SJCRH30 (cell line): ENCODE measurements at regions not wholly inside any gene's neighbourhood (a gene's known extent, or its start where the extent isn't known, plus 50 kb on each side); places are given as distances from the start of the nearest gene placed in this dataset.

Source experiments
- DNase-seq, 2 experiments: peaks; one replicate each; pipeline ENCODE4 v3.0.0-alpha.2; 2015 to 2020
- H3K27ac ChIP-seq: fragments of 250-450 bp; sonication (Bioruptor Pico); 2 replicates; pipeline ENCODE4 v1.5.1; 2020; ENCODE audit warnings: mild to moderate bottlenecking, moderate library complexity
- H3K27me3 ChIP-seq: fragments of 250-450 bp; sonication (Bioruptor Pico); 2 replicates; pipeline ENCODE4 v1.5.1; 2020; ENCODE audit warnings: mild to moderate bottlenecking, moderate library complexity
- H3K36me3 ChIP-seq: fragments of 250-450 bp; sonication (Bioruptor Pico); 2 replicates; pipeline ENCODE4 v1.5.1; 2020; ENCODE audit warnings: mild to moderate bottlenecking, moderate library complexity
- H3K4me1 ChIP-seq: fragments of 250-450 bp; sonication (Bioruptor Pico); 2 replicates; pipeline ENCODE4 v1.5.1; 2020; ENCODE audit warnings: mild to moderate bottlenecking, moderate library complexity
- H3K4me3 ChIP-seq: fragments of 250-450 bp; sonication (Bioruptor Pico); 2 replicates; pipeline ENCODE4 v1.5.1; 2020; ENCODE audit warnings: mild to moderate bottlenecking, moderate library complexity
- H3K9me3 ChIP-seq: fragments of 250-450 bp; sonication (Bioruptor Pico); replicated peaks from 2 replicates; pipeline ENCODE4 v1.5.1; 2020; ENCODE audit warnings: mild to moderate bottlenecking, moderate library complexity

DNA sequence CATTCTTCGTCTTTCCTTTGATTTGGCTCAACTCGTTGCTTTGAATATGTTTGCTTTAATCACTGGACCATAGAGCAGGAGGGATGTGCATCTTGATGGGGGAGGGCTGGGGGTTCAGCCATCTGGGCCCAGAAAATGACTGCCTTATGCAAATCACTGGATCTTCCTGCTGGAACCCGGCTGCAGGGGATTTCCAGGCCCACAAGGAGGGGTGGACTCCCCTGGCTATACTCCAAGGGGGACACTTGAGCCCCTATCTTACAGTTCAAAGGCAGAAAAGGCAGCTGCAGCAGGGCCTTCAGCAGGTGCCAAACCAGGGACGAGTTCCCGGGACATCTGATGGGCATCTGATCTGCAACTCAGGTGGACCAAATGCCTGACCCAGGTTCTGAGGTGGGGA is 122.5 kb downstream of the DICER1 start:
- Histone ChIP-seq H3K9me3 (no peaks in the 10 kb centered on the region; the same call in 1 of the 2 replicates), H3K4me1 (no peaks in the 10 kb centered on the region), H3K36me3 (no peaks in the 10 kb centered on the region), H3K4me3 (no peak overlapping the region), H3K27ac (no peak overlapping the region), H3K27me3 (no peaks in the 10 kb centered on the region)
- no peak for DNase-seq

DNA sequence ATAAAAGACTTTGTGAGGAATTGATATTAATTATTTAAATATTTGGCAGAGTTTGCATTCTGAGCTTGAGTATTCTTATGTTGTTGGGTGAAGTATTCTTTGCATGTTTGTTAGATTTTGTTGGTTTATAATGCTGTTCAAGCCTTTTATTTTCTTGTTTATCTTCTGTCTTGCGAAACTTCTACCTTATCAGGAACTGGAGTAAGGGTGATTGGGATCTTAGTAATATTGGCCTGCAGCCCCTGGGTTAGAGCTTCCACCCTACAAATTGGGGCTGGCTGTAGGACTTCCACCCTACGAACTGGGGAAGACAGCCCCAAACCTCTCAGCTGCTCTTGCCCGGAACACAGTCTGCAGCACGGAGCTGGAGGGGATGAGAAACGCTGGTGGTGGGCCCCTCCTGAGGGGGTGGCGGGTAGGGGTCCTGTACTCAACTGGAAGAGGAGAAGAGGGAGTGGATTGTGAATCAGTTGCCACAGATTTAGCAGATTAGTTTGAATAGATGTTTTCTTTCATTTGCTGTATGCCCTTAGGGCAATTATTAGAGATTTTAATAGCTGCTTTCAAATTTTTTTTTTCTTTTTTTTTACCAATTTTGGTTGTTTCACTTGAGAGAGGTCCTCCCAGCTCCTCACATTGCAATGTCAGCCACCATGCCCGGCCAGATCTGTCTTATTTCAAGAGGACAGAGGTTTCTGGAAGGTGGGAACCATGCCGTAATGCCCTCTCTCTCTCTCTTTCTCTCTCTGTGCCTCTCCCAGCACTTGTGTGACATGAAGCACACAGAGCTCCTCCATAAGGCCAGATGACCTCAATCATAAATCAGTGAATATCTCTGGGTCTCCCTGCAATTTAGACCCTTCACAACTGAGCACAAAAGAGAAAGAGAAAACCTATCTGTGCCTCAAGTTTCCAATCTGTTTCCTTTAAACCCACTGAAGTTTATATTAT is 123.4 kb downstream of the DICER1 start:
- DNase-seq = no peak
- Histone ChIP-seq H3K9me3 (no peaks in the 10 kb centered on the region; the same call in 1 of the 2 replicates), H3K36me3 (no peaks in the 10 kb centered on the region), H3K4me1 (no peaks in the 10 kb centered on the region), H3K27me3 (no peaks in the 10 kb centered on the region), H3K4me3 (no peak overlapping the region), H3K27ac (no peak overlapping the region)

DNA sequence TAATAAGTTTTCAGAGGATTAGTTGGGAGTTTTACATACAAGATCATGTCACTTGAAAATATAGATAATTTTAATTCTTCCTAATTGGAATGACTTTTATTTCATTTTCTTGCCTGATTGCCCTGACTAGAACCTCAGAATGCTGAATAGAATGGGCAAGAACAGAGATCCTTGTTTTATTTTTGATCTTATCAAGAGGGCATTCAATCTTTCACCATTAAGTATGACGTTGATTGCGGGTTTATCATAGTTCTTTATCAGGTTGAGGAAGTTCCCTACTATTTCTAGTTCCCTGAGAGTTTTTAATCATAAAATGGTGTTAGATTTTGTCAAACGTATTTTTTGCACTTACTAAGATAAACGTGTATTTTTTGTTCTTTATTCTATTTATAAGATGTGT is 124.3 kb downstream of the DICER1 start:
- Histone ChIP-seq H3K4me3 (no peak overlapping the region), H3K36me3 (no peaks in the 10 kb centered on the region), H3K27ac (no peak overlapping the region), H3K4me1 (no peaks in the 10 kb centered on the region), H3K9me3 (no peaks in the 10 kb centered on the region; the same call in 1 of the 2 replicates), H3K27me3 (no peaks in the 10 kb centered on the region)
- no peak for DNase-seq

DNA sequence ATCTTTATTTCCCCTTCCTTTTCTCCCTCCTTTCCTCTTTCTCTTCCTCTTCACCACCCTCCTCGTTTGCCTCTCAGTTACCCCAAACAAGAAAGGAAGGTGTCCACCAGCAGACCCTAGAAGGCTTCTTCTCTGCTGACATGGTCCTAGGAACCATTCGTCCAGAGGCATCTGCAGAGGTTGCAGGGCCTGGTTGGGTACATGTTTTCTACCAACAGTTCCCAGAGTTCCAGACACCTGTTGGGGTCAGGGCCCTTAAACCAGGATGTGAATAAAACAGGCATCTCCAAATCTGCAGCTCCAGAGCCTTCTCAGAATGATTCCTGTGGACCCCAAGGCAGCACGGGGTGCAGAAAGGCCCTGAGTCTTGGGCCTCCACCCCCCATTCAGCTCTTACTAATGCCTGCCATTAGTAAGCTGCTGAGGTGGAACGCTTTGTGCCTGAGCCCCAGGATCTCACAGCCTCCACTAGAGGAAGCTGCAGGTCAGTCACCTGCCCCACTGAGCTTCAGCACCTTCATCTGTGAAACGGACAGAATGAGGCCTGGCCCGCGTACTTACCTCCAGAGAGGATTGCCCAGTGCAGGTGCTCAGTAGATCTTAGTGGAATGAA is 130.4 kb downstream of the DICER1 start:
- Histone ChIP-seq H3K9me3 (no peaks in the 10 kb centered on the region; the same call in 1 of the 2 replicates), H3K27me3 (no peaks in the 10 kb centered on the region), H3K4me1 (no peaks in the 10 kb centered on the region), H3K36me3 (no peaks in the 10 kb centered on the region), H3K27ac (no peak overlapping the region), H3K4me3 (no peak overlapping the region)
- no peak for DNase-seq

DNA sequence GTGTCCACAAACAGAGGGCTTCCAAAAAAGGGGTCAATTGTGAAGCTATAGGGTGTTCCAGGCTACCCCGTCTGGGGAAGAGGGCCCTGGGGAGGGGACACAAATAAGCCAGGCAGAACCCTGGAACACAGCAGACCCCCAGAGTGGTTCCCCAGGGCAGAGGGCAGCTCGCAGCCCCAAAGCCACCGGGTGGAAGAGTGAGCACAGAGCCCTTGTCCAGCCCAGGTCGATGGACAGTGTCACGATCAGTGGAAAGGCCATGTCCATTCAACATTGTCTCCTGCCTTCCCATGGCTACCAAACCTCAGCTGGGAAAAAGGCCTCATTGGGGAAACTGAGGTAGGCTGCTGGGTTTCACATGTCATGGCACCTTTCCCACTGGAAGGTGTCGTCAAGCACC is 131.4 kb downstream of the DICER1 start:
- Histone ChIP-seq H3K27me3 (no peaks in the 10 kb centered on the region), H3K4me3 (no peak overlapping the region), H3K4me1 (no peaks in the 10 kb centered on the region), H3K36me3 (no peaks in the 10 kb centered on the region), H3K9me3 (no peaks in the 10 kb centered on the region), H3K27ac (no peak overlapping the region)
- DNase-seq = no peak

DNA sequence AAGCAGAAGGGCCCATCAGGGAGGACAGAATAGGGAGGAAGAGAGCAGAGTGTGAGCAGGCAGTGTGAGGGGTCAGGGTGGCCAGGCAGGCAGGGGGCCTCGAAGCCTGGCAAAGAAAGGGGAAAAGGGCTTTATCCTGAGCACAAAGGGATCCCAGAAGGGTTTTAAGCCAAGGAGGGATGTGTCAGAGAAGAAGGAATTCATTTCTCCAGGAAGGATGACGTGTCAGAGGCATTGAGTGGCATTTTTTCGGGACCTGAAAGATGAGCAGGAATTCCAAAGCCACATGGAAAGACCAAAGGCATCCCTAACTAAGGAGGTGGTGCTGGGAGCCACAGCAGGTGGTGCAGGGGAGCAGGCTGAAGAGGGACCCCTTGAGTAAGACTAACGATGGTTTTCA is 132.1 kb downstream of the DICER1 start:
- Histone ChIP-seq H3K4me3 (no peak overlapping the region), H3K4me1 (no peaks in the 10 kb centered on the region), H3K27me3 (no peaks in the 10 kb centered on the region), H3K36me3 (no peaks in the 10 kb centered on the region), H3K27ac (no peak overlapping the region), H3K9me3 (no peaks in the 10 kb centered on the region)
- DNase-seq = no peak

DNA sequence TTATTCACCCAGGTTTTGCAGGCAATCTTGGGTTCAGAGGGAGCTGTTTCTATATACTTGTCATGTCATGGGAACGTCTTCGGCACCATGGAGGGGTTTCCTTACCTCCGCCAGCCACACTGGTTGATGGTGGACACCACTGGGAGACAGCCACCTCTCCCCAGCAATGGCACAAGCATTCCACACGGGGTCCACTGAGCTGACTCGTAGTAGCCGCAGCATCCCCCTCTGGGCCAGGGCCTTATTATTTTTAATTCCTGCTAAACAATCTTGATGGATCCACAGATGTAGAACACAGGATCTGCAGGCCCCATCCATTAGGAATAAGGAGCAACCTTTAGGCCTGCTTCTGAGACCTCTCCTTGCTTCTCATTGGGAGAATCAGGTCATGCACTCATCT is 132.9 kb downstream of the DICER1 start:
- no peaks in the 10 kb centered on the region for H3K4me1 ChIP-seq
- H3K36me3 ChIP-seq = no peaks in the 10 kb centered on the region
- DNase-seq = no peak
- no peak overlapping the region for H3K27ac ChIP-seq
- H3K27me3 ChIP-seq = no peaks in the 10 kb centered on the region
- H3K4me3 ChIP-seq = no peak overlapping the region
- H3K9me3 ChIP-seq = no peaks in the 10 kb centered on the region

DNA sequence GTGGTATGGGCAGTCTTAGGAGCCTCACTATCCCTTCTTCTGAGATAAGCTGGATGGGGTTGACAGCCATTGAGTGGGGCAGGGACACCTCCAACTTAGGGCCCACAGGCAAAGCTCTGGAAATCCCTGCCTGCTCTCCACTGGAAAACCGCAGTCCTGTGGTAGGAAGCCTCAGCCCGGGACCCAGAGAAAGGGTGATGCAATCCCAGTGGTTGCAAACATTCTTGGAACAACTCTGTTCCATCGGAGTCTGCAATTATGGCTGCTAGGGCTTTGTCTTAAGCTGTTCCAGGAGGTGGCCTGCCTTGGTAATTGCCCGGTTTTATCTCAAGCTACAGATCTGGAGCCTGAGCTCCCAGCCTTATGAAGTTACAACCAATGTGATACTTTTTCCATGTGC is 133.4 kb downstream of the DICER1 start:
- Histone ChIP-seq H3K27me3 (no peaks in the 10 kb centered on the region), H3K4me1 (no peaks in the 10 kb centered on the region), H3K9me3 (no peaks in the 10 kb centered on the region), H3K36me3 (no peaks in the 10 kb centered on the region), H3K27ac (no peak overlapping the region), H3K4me3 (no peak overlapping the region)
- DNase-seq = peak in 1 of 2 experiments; percentile 45

DNA sequence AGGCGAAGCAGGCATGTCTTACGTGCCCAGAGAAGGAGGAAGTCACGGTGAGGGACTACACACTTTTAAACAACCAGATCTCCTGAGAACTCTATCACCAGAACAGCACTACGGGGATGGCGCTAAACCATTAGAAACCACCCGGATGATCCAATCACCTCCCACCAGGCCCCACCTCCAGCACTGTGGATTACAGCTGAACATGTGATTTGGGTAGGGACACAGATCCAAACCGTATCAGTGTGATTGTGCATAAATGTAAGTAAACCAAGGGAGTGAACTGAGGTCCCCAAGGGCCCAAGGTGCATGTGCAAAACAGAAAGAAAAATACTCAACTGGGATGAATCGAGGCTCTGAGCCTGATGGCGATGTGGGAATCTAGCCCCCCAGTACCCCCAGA is 134.2 kb downstream of the DICER1 start:
- no peaks in the 10 kb centered on the region for H3K4me1 ChIP-seq
- DNase-seq = no peak
- H3K4me3 ChIP-seq = no peak overlapping the region
- H3K36me3 ChIP-seq = no peaks in the 10 kb centered on the region
- H3K9me3 ChIP-seq = no peaks in the 10 kb centered on the region
- no peaks in the 10 kb centered on the region for H3K27me3 ChIP-seq
- H3K27ac ChIP-seq = no peak overlapping the region

DNA sequence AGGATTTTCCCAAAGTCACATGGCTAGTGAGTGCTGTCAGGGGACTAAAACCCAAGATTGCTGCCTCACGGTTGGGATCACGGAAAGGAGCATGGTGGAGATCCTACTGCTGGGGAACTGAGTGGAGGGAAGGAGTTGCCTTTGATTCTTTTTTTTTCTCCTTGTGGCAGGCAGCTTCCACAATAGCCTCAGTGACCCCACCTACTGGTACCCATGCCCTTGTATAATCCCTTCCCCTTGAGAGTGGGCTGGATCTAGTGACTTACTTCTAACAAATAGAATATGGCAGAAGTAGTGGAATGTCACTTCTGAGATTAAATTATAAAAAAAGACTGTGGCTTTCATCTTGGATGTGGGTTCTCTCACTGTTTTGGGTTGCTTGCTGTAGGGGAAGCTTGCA is 135.7 kb downstream of the DICER1 start:
- no peak for DNase-seq
- H3K27ac ChIP-seq = no peak overlapping the region
- no peak overlapping the region for H3K4me3 ChIP-seq
- no peaks in the 10 kb centered on the region for H3K36me3 ChIP-seq
- H3K4me1 ChIP-seq = no peaks in the 10 kb centered on the region
- no peaks in the 10 kb centered on the region for H3K9me3 ChIP-seq
- no peaks in the 10 kb centered on the region for H3K27me3 ChIP-seq

DNA sequence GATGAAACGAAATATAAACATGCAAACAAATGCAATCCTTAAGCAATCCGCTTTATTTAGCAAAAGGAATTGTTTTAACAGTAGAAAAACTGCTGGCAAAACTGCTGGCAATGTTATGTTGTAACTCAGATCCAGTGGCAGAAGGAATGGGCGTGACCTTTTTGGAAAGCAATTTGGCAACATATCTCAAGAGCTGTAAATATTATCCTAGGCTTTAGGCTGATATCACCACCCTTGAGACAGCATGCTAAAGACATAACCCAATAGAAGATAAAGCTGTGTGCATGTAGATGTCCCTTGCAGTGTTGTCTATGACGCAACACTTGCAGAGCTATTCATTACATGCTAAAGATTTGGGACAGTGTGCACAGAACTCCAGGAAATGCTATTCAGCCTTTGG is 138.5 kb downstream of the DICER1 start:
- H3K4me1 ChIP-seq = no peaks in the 10 kb centered on the region
- no peak overlapping the region for H3K27ac ChIP-seq
- H3K9me3 ChIP-seq = no peaks in the 10 kb centered on the region
- no peaks in the 10 kb centered on the region for H3K27me3 ChIP-seq
- DNase-seq = no peak
- H3K36me3 ChIP-seq = no peaks in the 10 kb centered on the region
- H3K4me3 ChIP-seq = no peak overlapping the region

DNA sequence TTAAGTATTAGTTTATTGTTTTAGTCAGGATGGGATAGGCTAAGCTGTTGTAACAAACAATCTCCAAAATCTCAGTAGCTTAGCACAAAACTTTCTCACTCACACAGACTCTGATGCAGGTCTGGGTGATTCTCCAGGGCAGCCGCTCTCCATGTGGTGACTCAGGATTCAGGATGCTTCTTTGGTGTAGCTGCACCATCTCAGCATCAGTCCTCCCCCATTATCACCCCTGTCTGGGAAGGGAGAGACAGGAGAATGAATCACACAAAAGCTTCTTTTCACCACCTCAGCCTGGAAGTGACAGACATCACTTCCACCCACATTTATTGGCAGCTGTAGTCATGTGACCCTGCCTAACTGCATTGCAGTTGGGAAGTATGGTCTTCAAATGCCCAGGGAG is 142.3 kb downstream of the DICER1 start:
- Histone ChIP-seq H3K27ac (no peak overlapping the region), H3K4me1 (peaks cover 4% of the 10 kb centered on the region; the same call in 1 of the 2 replicates), H3K4me3 (no peak overlapping the region), H3K27me3 (no peaks in the 10 kb centered on the region), H3K36me3 (no peaks in the 10 kb centered on the region), H3K9me3 (no peaks in the 10 kb centered on the region)
- DNase-seq = no peak

DNA sequence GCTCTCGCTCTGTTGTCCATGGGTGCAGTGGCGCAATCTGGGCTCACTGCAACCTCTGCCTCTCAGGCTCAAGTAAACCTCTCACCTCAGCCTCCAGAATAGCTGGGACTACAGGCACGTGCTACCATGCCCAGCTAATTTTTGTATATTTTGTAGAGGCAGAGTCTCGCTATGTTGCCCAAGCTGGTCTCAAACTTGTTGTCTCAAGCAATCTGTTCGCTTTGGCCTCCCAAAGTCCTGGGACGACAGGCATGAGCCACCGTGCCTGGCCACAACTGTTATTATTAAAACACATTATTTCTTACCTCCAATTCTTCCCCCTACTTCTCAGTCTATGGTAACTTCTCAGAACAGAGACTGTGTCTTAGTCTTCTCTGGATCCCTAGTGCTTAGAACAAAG is 143.3 kb downstream of the DICER1 start:
- no peaks in the 10 kb centered on the region for H3K36me3 ChIP-seq
- H3K4me1 ChIP-seq = peaks cover 4% of the 10 kb centered on the region; the same call in 1 of the 2 replicates
- H3K9me3 ChIP-seq = no peaks in the 10 kb centered on the region
- no peak for DNase-seq
- H3K27me3 ChIP-seq = no peaks in the 10 kb centered on the region
- no peak overlapping the region for H3K27ac ChIP-seq
- H3K4me3 ChIP-seq = no peak overlapping the region

DNA sequence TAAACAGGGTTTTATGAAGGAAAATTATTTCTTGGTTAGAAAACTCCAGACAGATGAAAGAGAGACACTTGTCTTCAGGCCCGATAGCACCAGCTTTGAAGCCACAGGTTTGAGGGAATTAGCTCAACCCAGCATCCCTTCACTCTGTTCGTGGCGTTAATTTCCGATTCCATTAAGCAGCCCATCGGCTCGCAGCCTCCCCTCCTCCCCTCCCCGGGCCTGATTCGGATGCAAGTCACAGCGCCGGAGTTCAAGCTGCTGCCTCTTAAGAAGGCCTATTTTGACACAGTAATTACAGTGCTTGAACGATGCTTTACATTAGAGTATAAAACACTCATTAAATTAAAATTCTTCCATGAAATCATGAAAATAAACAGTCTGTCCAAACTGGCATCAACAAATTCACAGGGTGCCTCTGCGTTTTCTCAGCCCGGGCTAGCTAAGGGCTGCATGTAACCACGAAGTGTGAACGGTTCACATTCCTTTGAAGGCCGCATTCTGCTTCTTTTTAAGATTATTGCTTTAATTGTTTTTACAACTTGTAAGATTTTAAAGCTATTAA is 145.8 kb downstream of the DICER1 start:
- Histone ChIP-seq H3K27ac (no peak overlapping the region), H3K4me1 (peaks cover 4% of the 10 kb centered on the region; the same call in 1 of the 2 replicates), H3K4me3 (peak overlapping the region; percentile 32), H3K36me3 (no peaks in the 10 kb centered on the region), H3K9me3 (no peaks in the 10 kb centered on the region), H3K27me3 (no peaks in the 10 kb centered on the region)
- peak in 1 of 2 experiments; percentile 13 for DNase-seq
